GM21825 (cell line): ENCODE measurements at regions not wholly inside any gene's neighbourhood (a gene's known extent, or its start where the extent isn't known, plus 50 kb on each side); places are given as distances from the start of the nearest gene placed in this dataset.
A peak's percentile ranks its signal among the peaks of the same experiment; 100 is the strongest.

Source experiments
- ATAC-seq: cut with Tn5 transposase; IDR thresholded peaks from one replicate; pipeline ENCODE4 v1.9.1; 2021; ENCODE audit warnings: mild to moderate bottlenecking, moderate library complexity; ENCODE audit not compliant: unreplicated experiment

GRCh38 chr5:158559643-158560042, 540.1 kb downstream of the EBF1 start:
- ATAC-seq: no peak

GRCh38 chr5:158559066-158559465, 540.6 kb downstream of the EBF1 start:
- no peak for ATAC-seq

GRCh38 chr5:158553962-158554336, 545.8 kb downstream of the EBF1 start:
- ATAC-seq: no peak

GRCh38 chr5:158553195-158553961, 546.3 kb downstream of the EBF1 start:
- ATAC-seq: no peak

DNA sequence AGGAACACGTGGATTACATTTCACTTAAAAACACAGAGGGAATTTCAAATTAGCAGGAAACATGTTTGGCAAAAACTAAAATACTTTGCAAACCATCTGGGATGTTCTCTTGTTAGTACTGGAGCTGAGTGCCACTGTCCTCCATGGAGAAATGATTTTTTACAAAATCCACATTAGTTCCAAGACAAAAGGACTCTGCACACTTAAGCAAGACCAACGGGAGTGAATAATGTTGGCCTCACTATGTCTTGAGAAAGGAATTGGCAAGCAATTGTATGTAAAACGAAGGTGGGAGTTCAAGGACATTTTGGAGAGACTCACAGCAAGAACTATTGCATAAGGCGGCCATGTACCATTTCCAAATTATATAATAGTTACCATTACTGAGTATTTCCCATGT, 547.5 kb downstream of the EBF1 start:
- no peak for ATAC-seq

DNA sequence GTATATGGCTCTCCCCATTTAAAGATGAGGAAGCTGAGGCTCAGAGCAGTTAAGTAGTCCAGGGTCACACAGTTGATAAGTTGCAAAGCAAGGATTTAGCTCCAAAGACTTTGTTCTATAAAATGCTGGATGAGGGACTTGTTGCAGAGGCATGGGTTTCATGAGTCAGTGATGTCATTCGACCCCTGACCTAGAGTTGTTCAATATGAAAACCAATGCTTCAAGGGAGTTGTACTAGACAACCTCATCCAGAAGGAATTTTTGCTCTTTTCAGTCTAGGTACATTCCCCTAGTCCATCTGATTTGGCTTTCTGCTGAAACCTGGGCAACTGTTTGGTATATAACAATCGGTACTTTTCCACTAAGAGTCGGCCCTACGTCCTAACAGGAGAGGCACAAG, 550.4 kb downstream of the EBF1 start:
- ATAC-seq: no peak

- ATAC-seq: no peak
These were observed 553.0 kb downstream of the EBF1 start for GRCh38 chr5:158546748-158547147.

DNA sequence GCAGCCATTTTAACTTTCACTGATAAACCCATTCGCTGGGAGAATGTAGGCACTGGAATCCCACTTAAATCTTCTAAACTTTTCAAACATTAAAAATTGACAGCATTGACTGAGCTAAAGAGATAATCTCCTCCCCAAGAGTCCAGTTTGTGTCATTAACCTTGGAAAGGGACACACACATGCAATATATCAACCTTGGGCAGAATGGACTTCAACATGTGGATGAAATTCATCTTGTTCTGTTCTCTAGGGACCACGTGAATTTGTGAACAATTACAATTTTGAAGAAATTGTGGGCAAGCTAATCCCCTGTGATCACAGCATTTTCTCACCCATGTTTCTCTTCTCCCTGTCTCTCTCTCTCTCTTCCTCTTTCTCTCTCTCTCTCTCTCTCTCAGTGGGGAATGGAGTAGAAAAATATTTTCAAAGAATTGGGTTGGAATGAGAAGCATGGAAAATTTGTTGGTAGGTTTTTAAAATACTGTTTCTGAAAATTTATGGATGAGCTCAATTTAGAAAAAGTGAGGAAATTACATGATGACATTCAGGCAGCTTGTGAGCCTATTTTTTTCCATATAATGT, 553.7 kb downstream of the EBF1 start:
- ATAC-seq: no peak

GRCh38 chr5:158544388-158545339, 555.1 kb downstream of the EBF1 start:
- ATAC-seq: no peak

DNA sequence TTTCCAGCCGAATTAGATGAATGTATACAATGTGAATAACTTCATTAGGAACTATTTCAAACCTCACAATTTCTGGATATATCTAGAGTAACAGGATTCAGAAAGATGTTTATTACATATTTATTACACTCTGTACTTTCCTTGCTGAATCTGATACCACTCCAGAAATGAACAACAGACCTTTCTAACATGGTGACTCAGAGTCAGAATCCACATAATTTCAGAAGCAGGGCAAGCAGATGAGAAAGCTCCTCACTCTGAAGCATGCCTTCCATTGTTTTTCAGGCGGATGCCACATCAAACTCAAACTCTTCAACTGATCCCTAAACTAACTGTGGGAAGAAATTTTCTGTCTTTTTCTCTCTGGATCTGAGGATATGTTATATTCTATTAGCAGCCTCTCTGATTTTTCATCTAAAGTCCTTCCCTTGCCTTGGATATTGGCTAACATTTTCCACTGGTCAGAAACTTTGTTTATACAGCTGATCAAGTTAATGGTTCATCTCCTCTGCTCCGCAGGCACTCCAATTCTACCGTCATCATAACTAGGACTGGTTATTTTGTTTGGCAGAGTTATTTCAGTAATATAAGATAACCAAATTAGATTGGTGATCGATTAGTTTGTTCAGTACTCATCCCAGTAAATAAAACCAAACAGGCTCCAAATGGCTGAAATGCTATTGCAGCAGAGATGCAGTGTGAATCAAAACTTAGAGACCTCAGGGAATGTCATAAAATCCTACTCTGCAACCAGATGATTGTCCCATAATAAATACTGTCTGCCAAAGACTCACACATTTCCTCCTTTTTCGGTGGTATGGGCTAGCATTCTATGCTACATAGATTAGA, 556.0 kb downstream of the EBF1 start:
- ATAC-seq: no peak

DNA sequence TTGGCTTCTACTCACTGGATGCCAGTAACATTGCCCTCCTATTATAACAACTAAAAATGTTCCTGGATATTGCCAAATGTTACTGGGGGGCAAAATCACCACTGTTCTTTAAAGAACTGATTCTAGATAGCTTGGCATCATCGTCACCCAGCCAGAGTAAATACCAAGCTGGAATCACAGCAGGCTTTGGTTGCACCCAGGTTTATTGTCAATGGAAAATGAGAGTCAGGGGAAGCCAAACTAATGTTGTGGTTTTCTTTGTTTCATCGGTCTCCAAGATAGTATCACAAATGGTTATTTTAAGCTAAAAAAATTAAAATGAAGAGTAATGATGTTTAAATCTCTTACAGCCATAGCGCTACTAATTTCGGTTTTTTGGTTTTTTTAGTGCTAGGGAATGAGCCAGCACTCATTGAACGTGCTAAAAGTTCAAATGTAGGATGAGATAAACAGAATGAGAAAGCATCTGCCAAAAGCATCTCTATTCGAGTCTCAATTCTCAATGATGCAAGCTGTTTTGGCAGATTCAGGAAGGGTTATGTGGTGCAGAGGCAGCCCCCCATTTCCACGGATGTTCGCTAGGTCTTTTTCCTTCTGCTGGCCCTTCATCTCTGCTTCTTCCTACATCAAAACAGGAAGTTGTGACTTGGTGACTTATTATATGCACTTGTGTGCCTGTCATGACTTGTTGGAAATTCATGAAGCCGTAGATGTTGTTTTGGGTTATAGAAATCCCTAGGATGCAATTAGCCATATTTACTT, 558.0 kb downstream of the EBF1 start:
- no peak for ATAC-seq

GRCh38 chr5:158538506-158539074, 561.1 kb downstream of the EBF1 start:
- ATAC-seq: peak; percentile 74

DNA sequence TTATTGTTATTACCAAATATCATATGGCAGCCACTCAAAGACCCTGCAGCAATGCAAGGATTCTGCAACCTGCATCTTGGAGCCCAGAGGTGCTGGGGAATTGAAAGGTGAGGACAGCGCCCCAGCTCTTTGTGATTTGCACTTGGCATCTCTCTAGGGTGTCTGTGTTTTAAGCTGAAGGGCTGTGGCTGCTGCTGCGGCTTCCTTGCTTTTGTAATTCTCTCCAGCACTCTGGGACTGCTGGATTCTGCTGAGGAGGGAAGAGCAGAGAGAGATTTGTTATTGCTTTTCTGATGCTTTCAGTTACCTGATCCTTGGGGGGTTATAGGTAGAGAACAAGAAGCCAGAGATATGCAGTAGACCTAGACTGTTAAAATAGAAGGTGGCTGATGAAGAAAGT, 562.4 kb downstream of the EBF1 start:
- ATAC-seq: no peak

DNA sequence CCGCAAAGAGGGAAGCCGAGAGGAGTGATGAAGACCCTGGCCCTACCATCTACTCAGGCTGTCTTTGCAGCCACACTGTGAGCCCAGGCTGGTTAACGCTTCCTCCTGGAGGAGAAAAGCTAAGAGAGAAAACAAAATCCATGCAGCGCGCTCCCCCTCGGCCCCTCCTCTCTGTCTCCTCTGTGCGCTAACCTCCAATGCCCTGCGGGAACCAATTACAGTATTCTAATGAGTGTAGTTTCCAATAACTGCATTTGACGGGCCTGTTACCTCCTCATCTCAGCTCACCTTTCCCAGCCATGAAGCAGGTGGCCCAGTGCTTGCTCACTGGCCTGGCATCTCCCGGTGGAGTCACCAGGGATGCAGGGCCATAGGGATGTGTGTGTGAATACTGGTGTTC, 565.5 kb downstream of the EBF1 start:
- ATAC-seq: no peak

DNA sequence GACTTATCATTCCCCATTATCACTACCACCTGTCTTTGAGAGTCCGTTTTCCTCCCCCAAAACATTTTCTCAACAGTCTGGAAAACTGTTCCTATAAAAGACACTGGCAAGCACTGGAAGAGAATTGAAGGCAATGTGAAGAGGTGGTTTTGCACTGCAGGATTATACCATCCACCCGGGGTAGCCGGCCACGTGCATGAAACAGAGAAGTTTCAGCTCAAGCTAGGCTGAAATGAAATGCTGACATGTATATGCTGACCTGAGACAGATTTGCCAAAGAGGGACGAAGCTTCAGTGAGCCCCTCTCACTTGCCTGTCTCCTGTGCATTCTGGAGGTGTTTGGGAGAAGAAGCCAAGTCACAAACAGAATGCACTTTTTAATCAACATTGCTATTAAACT, 567.0 kb downstream of the EBF1 start:
- no peak for ATAC-seq

DNA sequence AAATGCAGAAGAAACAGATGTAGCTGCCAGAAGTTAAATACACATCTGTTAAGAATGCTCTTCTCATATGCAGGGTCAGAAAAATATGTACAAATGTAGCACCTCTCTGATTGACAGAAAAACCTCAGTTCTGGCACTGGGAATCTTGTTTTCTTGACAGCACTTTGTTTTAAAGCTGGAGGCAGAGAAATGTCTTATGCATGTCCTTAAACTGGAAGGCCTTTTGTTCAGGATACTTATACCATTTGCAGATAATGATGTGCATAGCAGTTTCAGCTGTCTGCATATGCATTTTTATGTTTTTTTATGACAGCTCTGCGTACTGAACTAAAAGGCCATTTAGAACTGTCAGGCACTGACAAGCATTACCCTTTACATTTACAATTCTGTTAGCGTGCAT, 567.9 kb downstream of the EBF1 start:
- ATAC-seq: no peak

DNA sequence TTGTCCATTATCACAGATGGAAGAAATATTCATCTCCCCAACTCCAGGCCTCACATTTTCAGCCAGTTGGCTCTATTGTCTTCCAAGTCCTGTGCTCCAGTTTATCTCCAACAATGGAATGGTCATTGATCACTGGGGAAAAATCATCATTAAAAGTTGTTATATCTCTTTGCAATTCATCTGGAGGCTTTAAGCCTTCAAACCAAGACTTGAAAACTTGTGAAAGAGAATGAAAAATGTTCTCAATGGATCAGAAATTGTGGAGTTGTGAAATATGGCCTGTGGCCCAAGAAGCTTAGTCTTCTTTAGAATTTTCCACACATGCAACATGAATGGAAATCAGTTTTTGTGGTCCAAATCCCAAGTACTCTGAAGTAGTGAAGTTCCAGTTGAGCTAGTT, 569.6 kb downstream of the EBF1 start:
- no peak for ATAC-seq

DNA sequence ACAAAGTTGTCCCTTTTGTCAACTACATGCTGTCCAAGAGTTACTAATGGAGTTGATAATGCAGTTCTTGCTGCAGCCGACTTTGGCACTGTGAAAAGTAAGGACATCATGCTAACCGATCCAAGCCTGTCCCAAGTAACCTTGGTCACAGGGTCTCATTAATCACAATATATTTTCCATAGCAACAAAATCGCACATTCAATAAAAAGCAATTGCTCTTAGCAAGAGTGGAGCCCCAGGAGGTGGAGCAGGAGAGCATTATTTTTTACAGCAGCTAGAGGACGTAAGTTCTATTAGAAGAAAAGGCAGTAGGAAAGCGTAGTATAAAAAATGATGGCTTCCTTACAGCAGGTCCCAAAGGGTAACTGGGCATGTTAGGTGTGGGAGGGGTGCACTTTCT, 570.3 kb downstream of the EBF1 start:
- ATAC-seq: no peak

DNA sequence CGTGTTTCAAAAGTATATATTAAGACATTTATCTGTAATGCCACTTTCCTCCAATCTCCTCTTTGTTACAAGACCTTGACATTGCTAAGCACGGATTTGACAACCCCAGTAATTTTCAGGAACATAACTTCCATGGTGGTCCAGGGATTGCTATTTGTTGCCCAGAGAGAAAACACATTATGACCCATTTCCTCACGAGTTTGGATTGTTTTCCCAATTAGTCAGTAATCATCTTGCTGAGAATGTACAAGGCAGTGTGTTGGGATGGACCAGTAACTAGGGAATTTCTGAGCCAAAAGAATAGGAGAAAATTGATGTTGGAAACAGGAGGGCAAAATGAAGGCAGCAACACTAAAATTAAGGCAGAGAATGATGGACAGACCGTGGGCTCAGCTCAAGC, 574.1 kb downstream of the EBF1 start:
- no peak for ATAC-seq

DNA sequence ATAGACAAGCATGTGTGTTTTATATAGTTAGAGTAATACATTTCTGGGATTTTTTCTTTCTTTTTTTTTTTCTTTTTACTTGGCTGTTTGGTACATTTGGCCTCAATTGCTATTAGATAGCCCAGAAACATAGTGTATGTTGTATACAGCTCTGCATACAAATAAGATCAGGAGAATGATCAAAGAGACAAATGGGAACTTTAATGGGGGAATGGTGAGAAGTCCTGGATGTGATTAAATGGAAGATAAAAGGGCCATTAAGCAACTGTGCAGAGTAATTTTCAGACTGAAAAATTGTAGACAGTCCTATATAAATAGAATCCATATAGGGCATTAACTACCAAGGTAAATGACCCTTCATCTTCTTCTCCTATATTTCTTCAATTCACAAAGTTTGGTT, 575.6 kb downstream of the EBF1 start:
- no peak for ATAC-seq
